Thyroid gland (tissue), 4 donors: ENCODE measurements at regions not wholly inside any gene's neighbourhood (a gene's known extent, or its start where the extent isn't known, plus 50 kb on each side); places are given as distances from the start of the nearest gene placed in this dataset.

Experiments used
- POLR2A ChIP-seq, 2 donors: fragments of 450-650 bp; IDR thresholded peaks; one replicate each; pipeline ENCODE4 v1.6.1; 2017; ENCODE audit warnings: antibody characterized with exemption in 2 of 2, mild to moderate bottlenecking in 2 of 2, moderate library complexity in 1 of 2
- TF ChIP-seq, protein P1 (sequence below), 6 experiments: fragments of 200-600 bp in 3 of 6; fragments of 450-650 bp in 3 of 6; sonication (generic) in 3 of 6; IDR thresholded peaks; one replicate each; pipeline ENCODE4 v1.5.1; 2016 to 2019; ENCODE audit warnings: antibody characterized with exemption in 6 of 6, mild to moderate bottlenecking in 2 of 6, inconsistent platforms in 1 of 6, moderate library complexity in 1 of 6

DNA sequence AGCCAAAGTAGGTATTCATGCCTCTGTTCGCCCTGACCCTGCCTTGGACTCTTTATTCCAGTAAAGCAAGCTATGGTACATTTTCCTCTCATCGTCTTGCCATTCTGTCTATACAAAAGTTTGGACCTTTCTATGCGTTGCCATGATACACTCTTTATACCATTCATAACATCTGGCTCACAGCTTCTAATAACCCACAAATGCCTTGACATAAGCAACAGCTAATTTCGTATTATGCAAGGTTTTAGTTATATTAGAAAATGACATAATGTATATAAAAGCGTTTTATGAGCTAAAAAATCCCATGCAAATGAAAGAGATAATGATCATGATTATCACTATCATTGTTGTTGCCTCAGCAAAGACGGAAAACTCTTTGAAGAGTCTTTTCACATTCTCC is 265.7 kb downstream of the TMEM167A start:
- TF ChIP-seq, protein P1, sequence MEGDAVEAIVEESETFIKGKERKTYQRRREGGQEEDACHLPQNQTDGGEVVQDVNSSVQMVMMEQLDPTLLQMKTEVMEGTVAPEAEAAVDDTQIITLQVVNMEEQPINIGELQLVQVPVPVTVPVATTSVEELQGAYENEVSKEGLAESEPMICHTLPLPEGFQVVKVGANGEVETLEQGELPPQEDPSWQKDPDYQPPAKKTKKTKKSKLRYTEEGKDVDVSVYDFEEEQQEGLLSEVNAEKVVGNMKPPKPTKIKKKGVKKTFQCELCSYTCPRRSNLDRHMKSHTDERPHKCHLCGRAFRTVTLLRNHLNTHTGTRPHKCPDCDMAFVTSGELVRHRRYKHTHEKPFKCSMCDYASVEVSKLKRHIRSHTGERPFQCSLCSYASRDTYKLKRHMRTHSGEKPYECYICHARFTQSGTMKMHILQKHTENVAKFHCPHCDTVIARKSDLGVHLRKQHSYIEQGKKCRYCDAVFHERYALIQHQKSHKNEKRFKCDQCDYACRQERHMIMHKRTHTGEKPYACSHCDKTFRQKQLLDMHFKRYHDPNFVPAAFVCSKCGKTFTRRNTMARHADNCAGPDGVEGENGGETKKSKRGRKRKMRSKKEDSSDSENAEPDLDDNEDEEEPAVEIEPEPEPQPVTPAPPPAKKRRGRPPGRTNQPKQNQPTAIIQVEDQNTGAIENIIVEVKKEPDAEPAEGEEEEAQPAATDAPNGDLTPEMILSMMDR (IDR thresholded peaks at IDR 0.05), result no peak
- TF ChIP-seq POLR2A (IDR thresholded peaks at IDR 0.05), result no peak
